Keratinocyte (primary cell): ENCODE measurements at regions not wholly inside any gene's neighbourhood (a gene's known extent, or its start where the extent isn't known, plus 50 kb on each side); places are given as distances from the start of the nearest gene placed in this dataset.

Experiments
- EZH2 ChIP-seq: IDR thresholded peaks from one replicate; pipeline ENCODE4 v1.6.1; 2012; ENCODE audit warnings: inconsistent platforms, mild to moderate bottlenecking, low read length, moderate library complexity
- TF ChIP-seq, protein P1 (sequence below), 3 experiments: IDR thresholded peaks in 1 of 3; conservative IDR thresholded peaks in 1 of 3; optimal IDR thresholded peaks in 1 of 3; 2 replicates in 2 of 3; 3 replicates in 1 of 3; pipeline versions ENCODE3 to v1.5.1; 2011; ENCODE audit warnings: low read length in 3 of 3, mild to moderate bottlenecking in 3 of 3, moderate library complexity in 2 of 3, control low read depth in 1 of 3, inconsistent platforms in 1 of 3; ENCODE audit not compliant: insufficient read depth in 2 of 3; ENCODE audit errors: extremely low read depth in 1 of 3

DNA sequence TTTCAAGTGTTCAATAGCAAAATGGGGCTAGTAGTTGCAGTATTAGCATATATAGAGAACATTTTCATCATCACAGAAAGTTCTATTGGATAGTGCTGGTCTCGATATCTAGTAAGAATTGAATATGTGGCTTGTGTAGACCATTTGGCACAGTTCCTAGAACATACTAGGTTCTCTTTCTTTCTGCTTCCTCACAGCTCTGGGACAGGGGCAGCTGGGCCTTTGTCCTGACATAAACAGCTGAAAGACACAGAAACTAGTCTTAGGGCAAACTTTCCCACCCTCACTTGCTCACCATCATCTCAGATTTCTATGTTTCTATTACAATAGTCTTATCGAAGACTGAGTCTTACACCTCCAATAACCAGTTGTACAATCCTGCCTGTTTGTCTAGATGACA is 63.7 kb upstream of the DLG1 start:
- TF ChIP-seq, protein P1, sequence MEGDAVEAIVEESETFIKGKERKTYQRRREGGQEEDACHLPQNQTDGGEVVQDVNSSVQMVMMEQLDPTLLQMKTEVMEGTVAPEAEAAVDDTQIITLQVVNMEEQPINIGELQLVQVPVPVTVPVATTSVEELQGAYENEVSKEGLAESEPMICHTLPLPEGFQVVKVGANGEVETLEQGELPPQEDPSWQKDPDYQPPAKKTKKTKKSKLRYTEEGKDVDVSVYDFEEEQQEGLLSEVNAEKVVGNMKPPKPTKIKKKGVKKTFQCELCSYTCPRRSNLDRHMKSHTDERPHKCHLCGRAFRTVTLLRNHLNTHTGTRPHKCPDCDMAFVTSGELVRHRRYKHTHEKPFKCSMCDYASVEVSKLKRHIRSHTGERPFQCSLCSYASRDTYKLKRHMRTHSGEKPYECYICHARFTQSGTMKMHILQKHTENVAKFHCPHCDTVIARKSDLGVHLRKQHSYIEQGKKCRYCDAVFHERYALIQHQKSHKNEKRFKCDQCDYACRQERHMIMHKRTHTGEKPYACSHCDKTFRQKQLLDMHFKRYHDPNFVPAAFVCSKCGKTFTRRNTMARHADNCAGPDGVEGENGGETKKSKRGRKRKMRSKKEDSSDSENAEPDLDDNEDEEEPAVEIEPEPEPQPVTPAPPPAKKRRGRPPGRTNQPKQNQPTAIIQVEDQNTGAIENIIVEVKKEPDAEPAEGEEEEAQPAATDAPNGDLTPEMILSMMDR (optimal IDR thresholded peaks at IDR 0.05 in 1 of 3, IDR thresholded peaks at IDR 0.05 in 1 of 3, conservative IDR thresholded peaks at IDR 0.05 in 1 of 3; ENCODE audit: extremely low read depth in 1 of 3, insufficient read depth in 2 of 3, low read length in 3 of 3) = no peak
- TF ChIP-seq EZH2 = no peak
